Activated naive CD8-positive, alpha-beta T cell treated with anti-CD3 and anti-CD28 coated beads for 36 hours (primary cell): ENCODE measurements at regions not wholly inside any gene's neighbourhood (a gene's known extent, or its start where the extent isn't known, plus 50 kb on each side); places are given as distances from the start of the nearest gene placed in this dataset.

ENCODE experiments used
- DNase-seq: peaks from one replicate; pipeline ENCODE4 v3.0.0; 2021
- H3K27ac Mint-ChIP-seq: one replicate; pipeline ENCODE4 v1.8.0; 2022; ENCODE audit warnings: mild to moderate bottlenecking, moderate library complexity, mixed read lengths
- H3K27me3 Mint-ChIP-seq: one replicate; pipeline ENCODE4 v1.8.0; 2022; ENCODE audit warnings: mild to moderate bottlenecking, mixed read lengths
- H3K36me3 Mint-ChIP-seq: one replicate; pipeline ENCODE4 v1.8.0; 2021; ENCODE audit warnings: mild to moderate bottlenecking, mixed read lengths
- H3K4me1 Mint-ChIP-seq: one replicate; pipeline ENCODE4 v1.8.0; 2021; ENCODE audit warnings: mixed read lengths
- H3K4me3 Mint-ChIP-seq: one replicate; pipeline ENCODE4 v1.8.0; 2022; ENCODE audit warnings: mild to moderate bottlenecking, moderate library complexity, mixed read lengths
- H3K9me3 Mint-ChIP-seq: one replicate; pipeline ENCODE4 v1.8.0; 2022; ENCODE audit warnings: mixed read lengths

DNA sequence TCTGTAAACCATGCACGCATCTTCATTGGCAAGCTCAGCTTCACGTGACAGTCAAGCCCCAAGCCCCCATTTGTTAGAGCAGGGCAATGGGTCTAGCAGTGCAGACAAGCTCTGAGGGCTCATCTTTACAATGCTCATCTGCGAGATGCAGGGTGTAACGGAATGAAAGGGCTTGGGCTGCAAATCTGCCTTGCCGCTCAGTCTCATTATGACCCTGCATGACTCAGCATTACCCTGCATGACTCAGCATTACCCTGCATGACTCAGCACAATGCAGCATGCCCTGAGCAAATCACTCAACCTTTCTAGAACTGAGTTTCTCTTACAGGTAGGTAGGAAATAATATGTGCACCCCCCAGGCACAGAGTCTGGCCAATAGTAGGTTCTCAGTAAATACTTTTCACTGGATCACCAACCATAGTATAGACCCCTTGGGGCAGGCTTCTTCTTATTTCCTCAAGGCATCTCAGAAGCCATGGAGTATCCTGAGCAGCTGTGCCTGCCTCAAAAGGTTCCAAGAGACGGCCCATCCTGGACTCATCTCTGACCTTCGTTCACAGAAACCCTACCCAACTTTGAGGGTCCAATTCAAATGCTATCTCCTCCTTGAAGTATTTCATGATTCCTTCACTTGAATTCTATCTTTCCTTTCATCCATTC is 391.3 kb upstream of the CDH5 start:
- peaks cover 6% of the 10 kb centered on the region for H3K9me3 Mint-ChIP-seq
- DNase-seq, result no peak
- H3K4me1 Mint-ChIP-seq, result no peaks in the 10 kb centered on the region
- no peak overlapping the region for H3K4me3 Mint-ChIP-seq
- peaks cover 3% of the 10 kb centered on the region for H3K27me3 Mint-ChIP-seq
- H3K27ac Mint-ChIP-seq, result no peak overlapping the region
- H3K36me3 Mint-ChIP-seq, result no peaks in the 10 kb centered on the region

DNA sequence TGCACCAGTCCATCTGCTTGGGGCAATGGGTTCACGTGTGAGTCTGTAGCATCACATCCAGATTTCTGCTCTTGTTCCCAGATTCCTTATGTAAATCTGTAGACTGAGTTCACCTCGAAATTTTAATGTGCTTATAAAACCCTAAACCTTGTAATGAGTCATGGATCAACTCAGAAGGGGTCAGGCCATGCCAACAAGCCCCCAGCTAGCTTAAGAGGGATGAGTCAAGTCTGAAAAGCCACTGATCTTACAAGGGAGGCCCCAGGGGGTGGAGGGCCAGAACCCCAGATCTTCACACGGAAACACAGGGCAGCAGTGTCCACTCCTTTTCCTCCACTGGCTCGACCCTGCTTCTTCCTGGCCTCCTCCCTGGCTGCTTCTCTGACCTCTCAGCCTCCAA is 399.1 kb upstream of the CDH5 start:
- no peak overlapping the region for H3K27ac Mint-ChIP-seq
- no peaks in the 10 kb centered on the region for H3K27me3 Mint-ChIP-seq
- H3K4me1 Mint-ChIP-seq, result no peaks in the 10 kb centered on the region
- H3K9me3 Mint-ChIP-seq, result peaks cover 2% of the 10 kb centered on the region
- DNase-seq, result no peak
- no peak overlapping the region for H3K4me3 Mint-ChIP-seq
- no peaks in the 10 kb centered on the region for H3K36me3 Mint-ChIP-seq

- Mint-ChIP-seq H3K27me3 (no peaks in the 10 kb centered on the region), H3K36me3 (no peaks in the 10 kb centered on the region), H3K4me1 (no peaks in the 10 kb centered on the region), H3K9me3 (no peaks in the 10 kb centered on the region), H3K4me3 (no peak overlapping the region), H3K27ac (no peak overlapping the region)
- no peak for DNase-seq
Observed at GRCh38 chr16:65965628-65966027, 400.9 kb upstream of the CDH5 start.

- no peak for DNase-seq
- H3K36me3 Mint-ChIP-seq, result no peaks in the 10 kb centered on the region
- no peaks in the 10 kb centered on the region for H3K9me3 Mint-ChIP-seq
- no peak overlapping the region for H3K4me3 Mint-ChIP-seq
- H3K27ac Mint-ChIP-seq, result no peak overlapping the region
- H3K4me1 Mint-ChIP-seq, result no peaks in the 10 kb centered on the region
- H3K27me3 Mint-ChIP-seq, result no peaks in the 10 kb centered on the region
Observed at GRCh38 chr16:65964752-65965151, 401.7 kb upstream of the CDH5 start.

DNA sequence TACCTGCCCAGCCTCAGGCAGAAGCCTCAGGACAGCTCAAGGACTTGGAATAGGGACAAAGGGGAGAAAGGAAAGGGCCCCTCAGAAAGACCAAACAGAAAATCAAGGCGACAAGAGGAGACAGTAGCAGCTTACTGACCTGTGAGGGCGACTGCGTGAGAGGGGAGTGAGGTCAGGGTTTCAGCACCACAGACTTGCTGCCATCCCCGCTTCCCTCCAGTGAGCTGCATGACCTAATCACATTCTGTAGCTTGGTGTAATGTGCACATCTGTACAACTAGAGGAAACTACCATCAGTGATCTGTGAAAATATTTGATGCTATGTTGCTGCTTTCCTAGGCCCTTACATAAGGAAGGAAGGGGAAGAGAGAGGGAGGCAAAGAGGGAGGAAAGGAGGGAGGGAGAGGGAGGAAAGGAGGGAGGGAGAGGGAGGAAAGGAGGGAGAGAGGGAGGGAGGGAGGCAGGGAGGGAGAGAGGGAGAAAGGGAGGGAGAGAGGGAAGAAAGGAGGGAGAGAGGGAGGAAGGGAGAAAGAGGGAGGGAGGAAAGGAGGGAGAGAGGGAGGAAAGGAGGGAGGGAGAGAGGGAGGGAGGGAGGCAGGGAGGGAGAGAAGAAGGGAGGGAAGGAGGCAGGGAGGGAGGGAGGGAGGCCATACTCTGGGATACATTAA is 404.9 kb upstream of the CDH5 start:
- Mint-ChIP-seq H3K4me3 (no peak overlapping the region), H3K36me3 (no peaks in the 10 kb centered on the region), H3K27ac (no peak overlapping the region), H3K9me3 (no peaks in the 10 kb centered on the region), H3K27me3 (no peaks in the 10 kb centered on the region), H3K4me1 (no peaks in the 10 kb centered on the region)
- no peak for DNase-seq

DNA sequence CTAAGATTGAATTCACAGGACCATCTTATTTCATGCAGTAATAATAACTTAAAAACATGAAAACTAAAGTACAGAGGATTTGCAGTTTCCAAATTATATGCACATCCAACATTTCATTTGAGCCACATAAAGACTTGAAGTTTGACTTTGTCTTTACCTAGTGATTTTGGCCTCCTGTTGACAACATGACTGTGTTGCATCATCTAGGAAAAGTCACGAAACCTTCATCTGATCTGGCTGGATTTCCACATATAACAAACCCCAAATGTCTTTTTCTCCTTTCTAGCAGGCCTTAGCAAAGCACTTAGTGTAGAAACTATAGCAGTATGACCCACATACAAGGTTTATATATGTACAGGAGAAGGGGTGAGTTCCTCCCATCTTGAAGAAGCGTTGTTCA is 406.5 kb upstream of the CDH5 start:
- Mint-ChIP-seq H3K27me3 (no peaks in the 10 kb centered on the region), H3K4me1 (no peaks in the 10 kb centered on the region), H3K4me3 (no peak overlapping the region), H3K27ac (no peak overlapping the region), H3K36me3 (no peaks in the 10 kb centered on the region), H3K9me3 (no peaks in the 10 kb centered on the region)
- DNase-seq, result no peak

DNA sequence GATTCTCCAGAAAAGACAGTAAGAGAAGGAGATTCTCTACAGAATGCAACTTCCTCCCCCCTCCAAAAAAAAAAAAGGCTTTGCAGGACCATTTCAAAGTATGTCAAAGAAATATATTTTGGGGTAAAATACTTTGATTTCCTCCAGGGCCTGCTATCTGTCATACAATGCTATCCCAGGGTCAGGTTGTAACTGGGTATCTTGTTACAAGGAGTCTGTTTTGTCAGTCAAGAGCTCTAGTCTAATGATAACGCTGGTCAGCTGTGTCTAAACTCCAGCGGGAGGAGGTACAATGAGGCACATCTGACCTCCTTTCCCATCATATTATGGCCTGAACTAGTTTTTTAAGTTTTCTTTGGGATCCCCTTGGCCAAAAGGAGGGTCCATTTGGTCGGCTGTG is 408.4 kb upstream of the CDH5 start:
- Mint-ChIP-seq H3K9me3 (no peaks in the 10 kb centered on the region), H3K36me3 (no peaks in the 10 kb centered on the region), H3K27me3 (no peaks in the 10 kb centered on the region), H3K4me3 (no peak overlapping the region), H3K27ac (no peak overlapping the region), H3K4me1 (no peaks in the 10 kb centered on the region)
- no peak for DNase-seq

DNA sequence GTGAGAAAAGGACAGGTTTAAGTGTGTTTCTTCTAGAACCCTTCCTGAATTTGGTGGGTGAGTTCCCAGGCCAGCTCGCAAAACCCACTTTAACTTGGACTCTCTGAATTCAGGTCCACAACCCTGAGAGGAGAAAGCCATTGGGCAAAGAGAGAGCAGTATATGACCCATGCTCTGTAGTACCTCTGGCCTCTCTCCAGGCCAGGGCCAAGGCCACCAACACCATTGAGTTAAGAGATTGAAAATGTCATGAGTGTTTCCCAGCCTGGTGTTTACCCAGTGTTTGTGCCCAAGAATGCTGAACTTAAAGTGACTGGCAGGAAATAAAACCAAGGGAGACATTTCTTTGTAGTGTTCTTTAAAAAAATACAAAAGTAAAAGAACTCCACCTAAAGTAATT is 410.4 kb upstream of the CDH5 start:
- Mint-ChIP-seq H3K27me3 (no peaks in the 10 kb centered on the region), H3K4me1 (no peaks in the 10 kb centered on the region), H3K27ac (no peak overlapping the region), H3K9me3 (no peaks in the 10 kb centered on the region), H3K36me3 (no peaks in the 10 kb centered on the region), H3K4me3 (no peak overlapping the region)
- no peak for DNase-seq

- Mint-ChIP-seq H3K9me3 (no peaks in the 10 kb centered on the region), H3K4me3 (no peak overlapping the region), H3K4me1 (no peaks in the 10 kb centered on the region), H3K27me3 (peaks cover 4% of the 10 kb centered on the region), H3K36me3 (no peaks in the 10 kb centered on the region), H3K27ac (no peak overlapping the region)
- DNase-seq, result no peak
Observed at GRCh38 chr16:65954446-65954845, 412.0 kb upstream of the CDH5 start.

- Mint-ChIP-seq H3K4me3 (no peak overlapping the region), H3K27ac (no peak overlapping the region), H3K36me3 (no peaks in the 10 kb centered on the region)
Observed at GRCh38 chr16:65950211-65950610, 416.3 kb upstream of the CDH5 start.

DNA sequence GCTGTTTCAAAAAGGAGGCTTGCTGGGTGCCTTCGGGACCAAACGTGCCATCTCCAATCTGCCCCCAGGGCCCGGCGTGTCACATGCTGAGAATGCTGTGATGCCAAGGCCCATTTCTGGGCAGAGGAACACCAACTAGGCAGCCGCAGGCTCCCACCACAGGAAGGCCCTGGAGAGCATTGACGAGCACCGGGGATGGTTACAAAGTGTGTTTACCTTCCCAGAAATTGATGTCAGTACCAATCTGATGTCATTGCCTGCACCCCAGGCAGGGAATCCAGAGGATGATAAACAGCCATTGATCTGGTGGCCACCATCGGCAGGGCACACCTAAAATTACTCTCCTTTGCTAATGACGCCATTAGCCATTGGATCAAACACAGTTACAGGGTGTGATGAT is 418.1 kb upstream of the CDH5 start:
- Mint-ChIP-seq H3K27me3 (peaks cover 4% of the 10 kb centered on the region), H3K27ac (no peak overlapping the region), H3K4me3 (no peak overlapping the region), H3K9me3 (no peaks in the 10 kb centered on the region), H3K36me3 (no peaks in the 10 kb centered on the region), H3K4me1 (no peaks in the 10 kb centered on the region)
- DNase-seq, result no peak

More at GRCh38 chr16:65950211-65950610, 416.3 kb upstream of the CDH5 start:
- peaks cover 4% of the 10 kb centered on the region for H3K27me3 Mint-ChIP-seq
- no peak for DNase-seq
- H3K4me1 Mint-ChIP-seq, result no peaks in the 10 kb centered on the region
- H3K9me3 Mint-ChIP-seq, result no peaks in the 10 kb centered on the region

- no peaks in the 10 kb centered on the region for H3K36me3 Mint-ChIP-seq
- H3K9me3 Mint-ChIP-seq, result no peaks in the 10 kb centered on the region
- H3K27me3 Mint-ChIP-seq, result peaks cover 4% of the 10 kb centered on the region
- no peak for DNase-seq
- H3K4me1 Mint-ChIP-seq, result no peaks in the 10 kb centered on the region
- no peak overlapping the region for H3K4me3 Mint-ChIP-seq
- no peak overlapping the region for H3K27ac Mint-ChIP-seq
Observed at GRCh38 chr16:65947951-65948350, 418.5 kb upstream of the CDH5 start.

GRCh38 chr16:65945493-65945892 is 421.0 kb upstream of the CDH5 start:
- Mint-ChIP-seq H3K27me3 (peaks cover 4% of the 10 kb centered on the region), H3K27ac (no peak overlapping the region), H3K4me1 (no peaks in the 10 kb centered on the region), H3K4me3 (no peak overlapping the region), H3K36me3 (no peaks in the 10 kb centered on the region), H3K9me3 (no peaks in the 10 kb centered on the region)
- DNase-seq, result no peak

GRCh38 chr16:65944361-65944760 is 422.1 kb upstream of the CDH5 start:
- Mint-ChIP-seq H3K36me3 (no peaks in the 10 kb centered on the region), H3K9me3 (no peaks in the 10 kb centered on the region), H3K27me3 (no peaks in the 10 kb centered on the region), H3K4me1 (no peaks in the 10 kb centered on the region), H3K4me3 (no peak overlapping the region), H3K27ac (no peak overlapping the region)
- DNase-seq, result no peak

DNA sequence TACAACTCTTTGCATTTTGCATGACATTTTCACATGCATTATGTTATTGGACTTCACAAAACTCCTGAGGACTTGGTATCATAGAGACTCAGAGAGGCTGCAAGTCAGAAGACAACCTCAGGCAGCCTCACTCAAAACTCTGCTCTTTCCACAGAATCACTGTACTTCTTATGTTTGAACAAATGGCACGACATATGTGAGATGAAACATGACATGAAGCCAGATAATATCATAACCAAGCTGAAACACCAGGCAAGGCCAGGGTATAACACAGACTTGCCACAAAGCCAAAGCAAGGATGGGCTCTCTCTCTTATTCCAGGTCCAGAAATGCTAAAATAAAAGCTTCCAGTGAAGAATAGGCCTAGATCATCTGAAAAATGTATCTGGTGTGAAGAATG is 425.8 kb upstream of the CDH5 start:
- no peaks in the 10 kb centered on the region for H3K36me3 Mint-ChIP-seq
- no peaks in the 10 kb centered on the region for H3K4me1 Mint-ChIP-seq
- H3K27me3 Mint-ChIP-seq, result no peaks in the 10 kb centered on the region
- H3K27ac Mint-ChIP-seq, result no peak overlapping the region
- no peak for DNase-seq
- no peaks in the 10 kb centered on the region for H3K9me3 Mint-ChIP-seq
- no peak overlapping the region for H3K4me3 Mint-ChIP-seq

DNA sequence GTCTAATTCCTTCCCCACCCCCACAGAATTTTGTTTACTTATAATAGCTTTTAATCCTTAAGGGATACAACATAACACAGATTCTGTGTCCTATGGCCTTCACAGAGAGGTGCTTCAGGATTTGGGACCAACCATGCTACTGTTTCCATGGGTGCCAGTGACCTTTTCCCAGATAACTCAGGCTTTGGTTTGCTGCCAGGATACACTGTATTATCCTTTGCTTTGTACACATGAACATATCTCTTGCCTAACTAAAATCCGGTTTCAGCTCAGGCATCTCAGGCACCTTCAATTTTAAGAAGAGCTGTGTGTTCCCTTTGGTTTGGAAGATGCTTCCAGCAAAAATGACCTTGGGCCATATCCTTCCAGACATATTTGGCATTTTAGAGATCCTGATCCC is 428.4 kb upstream of the CDH5 start:
- DNase-seq, result no peak
- H3K4me1 Mint-ChIP-seq, result no peaks in the 10 kb centered on the region
- no peak overlapping the region for H3K27ac Mint-ChIP-seq
- no peaks in the 10 kb centered on the region for H3K36me3 Mint-ChIP-seq
- peaks cover 1% of the 10 kb centered on the region for H3K9me3 Mint-ChIP-seq
- H3K27me3 Mint-ChIP-seq, result no peaks in the 10 kb centered on the region
- H3K4me3 Mint-ChIP-seq, result no peak overlapping the region
